IMR-90 (cell line): ENCODE measurements at regions not wholly inside any gene's neighbourhood (a gene's known extent, or its start where the extent isn't known, plus 50 kb on each side); places are given as distances from the start of the nearest gene placed in this dataset.

ENCODE experiments used
- ATAC-seq: fragments of 200-7000 bp; cut with Tn5 transposase; 2 replicates; pipeline ENCODE4 v1.9.1; 2020; ENCODE audit warnings: low read depth, mild to moderate bottlenecking, moderate library complexity
- BruUV-seq: library from RNA; stranded (reverse); fragments of 400-500 nt; replicated peaks from 2 replicates; lab custom pipeline; 2021; lab: Mats Ljungman, UMichigan
- CTCF ChIA-PET: fragments of 300-600 bp; formaldehyde crosslinking; extraction: SDS; loops from one replicate; lab custom pipeline; 2021; ENCODE audit warnings: antibody characterized with exemption; lab: Yijun Ruan, JAX
- POLR2A ChIA-PET: fragments of 300-600 bp; sonication (Branson Sonifier 250); formaldehyde crosslinking; loops from one replicate; lab custom pipeline; 2022; ENCODE audit warnings: antibody characterized with exemption; ENCODE audit not compliant: unreplicated experiment; lab: Charles Lee
- DNase-seq: peaks from one replicate; pipeline ENCODE4 v3.0.0; 2013
- H2AFZ ChIP-seq: replicated peaks from 2 replicates; pipeline ENCODE3; 2013; ENCODE audit warnings: low read length, mild to moderate bottlenecking; ENCODE audit not compliant: poor library complexity
- H2AK5ac ChIP-seq: 2 replicates; pipeline ENCODE4 v1.6.1; 2013; ENCODE audit warnings: low read depth, low read length, inconsistent platforms
- H2AK9ac ChIP-seq: replicated peaks from 2 replicates; pipeline ENCODE3; 2013; ENCODE audit warnings: mild to moderate bottlenecking, low read depth, low read length, moderate library complexity; ENCODE audit not compliant: poor library complexity
- H2BK120ac ChIP-seq: 2 replicates; pipeline ENCODE4 v1.6.1; 2013; ENCODE audit warnings: low read depth, low read length, inconsistent platforms
- H2BK15ac ChIP-seq: 3 replicates; pipeline ENCODE4 v1.6.1; 2013; ENCODE audit warnings: low read depth, low read length, inconsistent platforms
- H2BK20ac ChIP-seq: 2 replicates; pipeline ENCODE4 v1.6.1; 2013; ENCODE audit warnings: low read depth, mild to moderate bottlenecking, inconsistent platforms, low read length, moderate library complexity
- H2BK5ac ChIP-seq: 2 replicates; pipeline ENCODE4 v1.6.1; 2013; ENCODE audit warnings: mild to moderate bottlenecking, low read depth, low read length, inconsistent platforms; ENCODE audit not compliant: poor library complexity, severe bottlenecking
- H3K14ac ChIP-seq: replicated peaks from 2 replicates; pipeline ENCODE4 v1.6.1; 2013; ENCODE audit warnings: low read depth, low read length, inconsistent platforms
- H3K18ac ChIP-seq: 2 replicates; pipeline ENCODE4 v1.6.1; 2013; ENCODE audit warnings: low read depth, low read length, control low read depth
- H3K23ac ChIP-seq: 2 replicates; pipeline ENCODE4 v1.6.1; 2013; ENCODE audit warnings: low read depth, low read length, inconsistent platforms
- H3K27ac ChIP-seq: 2 replicates; pipeline ENCODE4 v1.5.1; 2013; ENCODE audit warnings: mild to moderate bottlenecking, control low read depth, low read length; ENCODE audit not compliant: insufficient read depth
- H3K27me3 ChIP-seq: 2 replicates; pipeline ENCODE4 v1.6.1; 2013; ENCODE audit warnings: low read length; ENCODE audit not compliant: control insufficient read depth, insufficient read depth
- H3K36me3 ChIP-seq: 2 replicates; pipeline ENCODE4 v1.6.1; 2013; ENCODE audit warnings: low read length, mixed read lengths; ENCODE audit not compliant: control insufficient read depth, insufficient read depth
- H3K4ac ChIP-seq: 2 replicates; pipeline ENCODE4 v1.6.1; 2013; ENCODE audit warnings: low read depth, low read length, inconsistent platforms
- H3K4me1 ChIP-seq: 2 replicates; pipeline ENCODE4 v1.6.1; 2013; ENCODE audit warnings: low read length, mixed read lengths; ENCODE audit not compliant: control insufficient read depth, insufficient read depth
- H3K4me2 ChIP-seq: 2 replicates; pipeline ENCODE4 v1.6.1; 2013; ENCODE audit warnings: low read depth, mild to moderate bottlenecking, control low read depth, low read length, moderate library complexity
- H3K4me3 ChIP-seq: 2 replicates; pipeline ENCODE4 v1.5.1; 2013; ENCODE audit warnings: low read depth, mild to moderate bottlenecking, control low read depth, low read length, moderate library complexity; ENCODE audit not compliant: insufficient read depth
- H3K56ac ChIP-seq: 2 replicates; pipeline ENCODE4 v1.6.1; 2013; ENCODE audit warnings: low read length, inconsistent platforms; ENCODE audit not compliant: insufficient read depth; ENCODE audit errors: extremely low read depth
- H3K79me1 ChIP-seq, 2 experiments: 2 replicates each; pipeline ENCODE4 v1.6.1; 2013; ENCODE audit warnings: low read length in 2 of 2, inconsistent platforms in 1 of 2, low read depth in 1 of 2
- H3K9ac ChIP-seq: 2 replicates; pipeline ENCODE4 v1.6.1; 2013; ENCODE audit warnings: low read depth, low read length, control low read depth
- H3K9me1 ChIP-seq: 2 replicates; pipeline ENCODE4 v1.6.1; 2013; ENCODE audit warnings: low read length, inconsistent platforms; ENCODE audit not compliant: insufficient read depth
- H3K9me3 ChIP-seq: 2 replicates; pipeline ENCODE4 v1.6.1; 2013; ENCODE audit warnings: low read length; ENCODE audit not compliant: control insufficient read depth, insufficient read depth
- H4K20me1 ChIP-seq: 2 replicates; pipeline ENCODE4 v1.6.1; 2013; ENCODE audit warnings: low read length, inconsistent platforms; ENCODE audit not compliant: insufficient read depth
- H4K5ac ChIP-seq: 2 replicates; pipeline ENCODE4 v1.6.1; 2013; ENCODE audit warnings: mild to moderate bottlenecking, low read depth, low read length, control low read depth
- H4K8ac ChIP-seq, 2 experiments: 2 replicates each; pipeline ENCODE4 v1.6.1; 2013; ENCODE audit warnings: low read depth in 2 of 2, low read length in 2 of 2, control low read depth in 1 of 2, inconsistent platforms in 1 of 2
- H4K91ac ChIP-seq: 2 replicates; pipeline ENCODE4 v1.6.1; 2013; ENCODE audit warnings: low read depth, low read length, inconsistent platforms; ENCODE audit not compliant: insufficient read depth
- CEBPB ChIP-seq: IDR thresholded peaks from 2 replicates; pipeline ENCODE4 v1.6.1; 2012; ENCODE audit warnings: low read depth, low read length, improper control_type of control experiment
- ELK1 ChIP-seq: fragments of 150-350 bp; IDR thresholded peaks from 2 replicates; pipeline ENCODE4 v1.6.1; 2016; ENCODE audit warnings: low read depth, mild to moderate bottlenecking, low read length, moderate library complexity, borderline replicate concordance
- MAFK ChIP-seq: IDR thresholded peaks from 2 replicates; pipeline ENCODE4 v1.6.1; 2012; ENCODE audit warnings: low read depth, low read length, improper control_type of control experiment
- NFE2L2 ChIP-seq: fragments of 150-350 bp; IDR thresholded peaks from 2 replicates; pipeline ENCODE4 v1.6.1; 2016; ENCODE audit warnings: low read depth, mild to moderate bottlenecking, low read length
- RCOR1 ChIP-seq: IDR thresholded peaks from 2 replicates; pipeline ENCODE4 v1.6.1; 2012; ENCODE audit warnings: mild to moderate bottlenecking, low read length, improper control_type of control experiment; ENCODE audit not compliant: insufficient replicate concordance
- SMC3 ChIP-seq: fragments of 150-350 bp; IDR thresholded peaks from 2 replicates; pipeline ENCODE4 v1.6.1; 2016; ENCODE audit warnings: low read depth, mild to moderate bottlenecking, antibody characterized with exemption, low read length, moderate library complexity
- USF2 ChIP-seq: fragments of 150-350 bp; IDR thresholded peaks from 2 replicates; pipeline ENCODE4 v1.6.1; 2017; ENCODE audit warnings: mild to moderate bottlenecking, antibody characterized with exemption, low read length, low read depth
- dilution Hi-C: fragments of 300-500 bp; cut with HindIII; formaldehyde crosslinking; loops from one replicate; pipeline ENCODE4 v1.14.3; 2018; ENCODE audit warnings: low sequenced_read_pairs; ENCODE audit not compliant: unreplicated experiment
- in situ Hi-C: fragments of 300-500 bp; cut with MboI; formaldehyde crosslinking; loops from 3 replicates; pipeline ENCODE4 v1.14.3; 2019; ENCODE audit warnings: low sequenced_read_pairs, inconsistent platforms, mixed read lengths
- intact Hi-C: fragments of 100-400 bp; cut with micrococcal nuclease; formaldehyde crosslinking; loops from 2 replicates; pipeline ENCODE4 v1.10.0; 2022

DNA sequence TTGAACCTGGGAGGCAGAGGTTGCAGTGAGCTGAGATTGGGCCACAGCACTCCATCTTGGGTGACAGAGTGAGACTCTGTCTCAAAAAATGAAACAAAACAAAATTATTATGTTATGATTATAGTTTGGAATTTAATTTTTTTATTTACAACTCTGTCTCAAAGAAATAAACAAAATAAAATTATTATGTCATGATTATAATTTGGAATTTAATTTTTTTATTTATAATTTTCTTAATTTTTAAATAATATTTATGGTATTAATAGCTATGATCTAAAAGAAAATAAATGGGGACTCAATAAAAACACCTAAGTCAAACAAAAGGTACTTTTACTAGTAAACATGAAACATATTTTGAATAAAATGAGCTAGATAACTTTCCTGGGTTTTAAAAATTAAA, 994.8 kb upstream of the GHITM start:
- no TSS peak for BruUV-seq
- Histone ChIP-seq H3K9me3 (peaks cover 10% of the 10 kb centered on the region), H3K4me1 (no peaks in the 10 kb centered on the region), H4K5ac (no peak overlapping the region), H3K9me1 (no peaks in the 10 kb centered on the region), H3K14ac (no peak overlapping the region), H2BK5ac (no peak overlapping the region), H3K27ac (no peak overlapping the region), H3K4me2 (no peak overlapping the region), H4K91ac (no peak overlapping the region), H2AK9ac (no peak overlapping the region), H3K27me3 (no peaks in the 10 kb centered on the region), H3K23ac (no peak overlapping the region), H2BK120ac (no peak overlapping the region), H3K18ac (no peak overlapping the region), H3K56ac (no peak overlapping the region), H4K8ac (no peak overlapping the region), H2AK5ac (no peak overlapping the region), H2AFZ (no peak overlapping the region), H2BK20ac (no peak overlapping the region), H3K36me3 (no peaks in the 10 kb centered on the region), H4K20me1 (no peaks in the 10 kb centered on the region), H3K79me1 (no peaks in the 10 kb centered on the region), H3K9ac (no peak overlapping the region), H3K4ac (no peak overlapping the region), H3K4me3 (no peak overlapping the region), H2BK15ac (no peak overlapping the region)
- DNase-seq (no peak), ATAC-seq (no peak)
- dilution Hi-C loops (no loop called here), intact Hi-C loops (no loop called here), in situ Hi-C loops (no loop called here)
- TF ChIP-seq RCOR1: no peak
- TF ChIP-seq MAFK: no peak
- TF ChIP-seq ELK1: no peak
- no peak for TF ChIP-seq SMC3
- no peak for TF ChIP-seq CEBPB
- no peak for TF ChIP-seq NFE2L2
- no peak for TF ChIP-seq USF2
- CTCF ChIA-PET: no interaction called here
- POLR2A ChIA-PET: no interaction called here
